Vagina (tissue), 2 donors: ENCODE measurements at regions not wholly inside any gene's neighbourhood (a gene's known extent, or its start where the extent isn't known, plus 50 kb on each side); places are given as distances from the start of the nearest gene placed in this dataset.

ENCODE experiments used
- CTCF ChIP-seq, 3 experiments: fragments of 450-650 bp in 2 of 3; fragments of 200-600 bp in 1 of 3; sonication (generic) in 1 of 3; IDR thresholded peaks; one replicate each; pipeline ENCODE4 v1.5.1; 2017 to 2019; ENCODE audit warnings: antibody characterized with exemption in 3 of 3, mild to moderate bottlenecking in 2 of 3, moderate library complexity in 2 of 3
- POLR2A ChIP-seq, 2 donors: fragments of 450-650 bp; IDR thresholded peaks; one replicate each; pipeline ENCODE4 v1.6.1; 2017; ENCODE audit warnings: antibody characterized with exemption in 2 of 2, mild to moderate bottlenecking in 2 of 2, moderate library complexity in 2 of 2
- POLR2AphosphoS5 ChIP-seq, 2 donors: sonication (generic); formaldehyde crosslinking; IDR thresholded peaks; one replicate each; pipeline ENCODE4 v1.9.0; 2017; ENCODE audit warnings: antibody characterized with exemption in 2 of 2, mild to moderate bottlenecking in 2 of 2, low read depth in 1 of 2; ENCODE audit not compliant: insufficient read depth in 1 of 2

GRCh38 chr2:236343400-236344161 lies 79.4 kb upstream of the ASB18 start:
- TF ChIP-seq CTCF (IDR thresholded peaks at IDR 0.05) (peak; percentile 42 to 64 (median 53)), POLR2A (IDR thresholded peaks at IDR 0.05) (no peak), POLR2AphosphoS5 (IDR thresholded peaks at IDR 0.05; ENCODE audit: insufficient read depth in 1 of 2, low read depth in 1 of 2) (no peak)
